ENCODE measurements at regions not wholly inside any gene's neighbourhood (a gene's known extent, or its start where the extent isn't known, plus 50 kb on each side); places are given as distances from the start of the nearest gene placed in this dataset.

DNA sequence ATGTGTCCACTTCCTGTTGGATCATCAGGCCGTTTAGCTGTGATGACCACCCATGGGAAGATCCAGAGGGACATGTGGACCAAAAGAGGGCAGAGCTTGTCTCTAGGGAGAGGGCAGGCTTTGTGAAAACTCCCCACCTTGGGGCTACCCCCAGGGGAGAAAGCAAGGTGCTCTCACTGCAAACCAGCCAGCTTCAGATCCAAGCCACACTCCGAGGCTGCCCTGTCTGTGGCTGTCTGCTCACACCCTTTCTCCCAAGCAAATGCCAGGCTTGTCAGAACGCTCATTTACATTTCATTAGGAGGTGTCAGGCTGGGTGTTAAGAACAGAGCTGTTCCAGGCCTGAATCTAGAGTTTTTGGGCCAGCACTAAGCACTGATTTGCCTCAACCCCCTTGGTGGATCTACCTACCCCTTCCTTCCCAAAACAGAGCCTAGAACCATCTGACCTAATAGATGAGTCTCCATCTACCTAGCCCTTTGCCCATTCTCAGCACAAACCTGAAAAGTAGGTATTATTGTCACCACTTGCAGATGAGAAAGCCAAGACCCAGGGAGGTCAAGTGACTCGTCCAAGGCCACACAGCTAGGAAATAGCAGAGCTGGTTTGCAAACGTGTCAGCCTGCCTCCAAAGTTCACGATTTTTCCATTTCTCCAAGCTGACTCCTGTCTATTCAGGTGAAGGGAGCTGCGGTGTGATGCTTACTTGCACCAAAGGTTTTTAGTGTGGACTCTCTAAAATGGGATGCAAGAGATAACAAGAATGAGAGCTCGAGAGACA, 130.9 kb downstream of the EMX2 start:
- CTCF ChIA-PET, result interaction anchor here (0.6 kb wide), 1 partner anchor 90 kb away, joined by 4 read pairs; no protein-coding TSS in a partner anchor
- dilution Hi-C loops (cut with MboI; ENCODE audit: extremely low pct_ligation_motif_present, low sequenced_read_pairs), result no loop called here

More for the DNA sequence above, 130.9 kb downstream of the EMX2 start:
- DNase-seq (ENCODE audit: low read depth, low spot score) (no peak), FAIRE-seq (no peak)
- H3K27me3 ChIP-seq (ENCODE audit: control insufficient read depth in 2 of 2, insufficient read depth in 2 of 2, low read length in 2 of 2), result no peaks in the 10 kb centered on the region
- H3K36me3 ChIP-seq (ENCODE audit: control insufficient read depth in 2 of 2, extremely low read depth in 1 of 2, insufficient read depth in 2 of 2, low read length in 2 of 2), result no peaks in the 10 kb centered on the region
- no TSS peak for BruUV-seq (replicated peaks)
- no peak overlapping the region for H2AFZ ChIP-seq (ENCODE audit: low read depth, low read length)
- intact Hi-C loops (cut with micrococcal nuclease), result no loop called here
- no peaks in the 10 kb centered on the region for H3K4me1 ChIP-seq (ENCODE audit: control insufficient read depth, extremely low read depth, insufficient read depth, low read length)
- H3K79me2 ChIP-seq (ENCODE audit: control insufficient read depth, insufficient read depth, low read length), result no peaks in the 10 kb centered on the region
- H3K4me3 ChIP-seq (replicated peaks in 1 of 3; ENCODE audit: insufficient read depth in 1 of 3, low read depth in 1 of 3, low read length in 3 of 3), result no peak overlapping the region
- no peaks in the 10 kb centered on the region for H3K9me3 ChIP-seq (replicated peaks; ENCODE audit: control insufficient read depth, insufficient read depth, low read length)
- TF ChIP-seq, protein P1, sequence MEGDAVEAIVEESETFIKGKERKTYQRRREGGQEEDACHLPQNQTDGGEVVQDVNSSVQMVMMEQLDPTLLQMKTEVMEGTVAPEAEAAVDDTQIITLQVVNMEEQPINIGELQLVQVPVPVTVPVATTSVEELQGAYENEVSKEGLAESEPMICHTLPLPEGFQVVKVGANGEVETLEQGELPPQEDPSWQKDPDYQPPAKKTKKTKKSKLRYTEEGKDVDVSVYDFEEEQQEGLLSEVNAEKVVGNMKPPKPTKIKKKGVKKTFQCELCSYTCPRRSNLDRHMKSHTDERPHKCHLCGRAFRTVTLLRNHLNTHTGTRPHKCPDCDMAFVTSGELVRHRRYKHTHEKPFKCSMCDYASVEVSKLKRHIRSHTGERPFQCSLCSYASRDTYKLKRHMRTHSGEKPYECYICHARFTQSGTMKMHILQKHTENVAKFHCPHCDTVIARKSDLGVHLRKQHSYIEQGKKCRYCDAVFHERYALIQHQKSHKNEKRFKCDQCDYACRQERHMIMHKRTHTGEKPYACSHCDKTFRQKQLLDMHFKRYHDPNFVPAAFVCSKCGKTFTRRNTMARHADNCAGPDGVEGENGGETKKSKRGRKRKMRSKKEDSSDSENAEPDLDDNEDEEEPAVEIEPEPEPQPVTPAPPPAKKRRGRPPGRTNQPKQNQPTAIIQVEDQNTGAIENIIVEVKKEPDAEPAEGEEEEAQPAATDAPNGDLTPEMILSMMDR (IDR thresholded peaks at IDR 0.05; ENCODE audit: extremely low read depth in 1 of 2, insufficient read depth in 1 of 2, low read depth in 1 of 2, low read length in 2 of 2), result no peak
- TF ChIP-seq EZH2 (IDR thresholded peaks at IDR 0.05; ENCODE audit: borderline replicate concordance, low read depth, low read length, severe bottlenecking) (no peak), FOS (IDR thresholded peaks at IDR 0.05; ENCODE audit: borderline replicate concordance, insufficient read depth, low read length) (no peak), POLR2AphosphoS5 (IDR thresholded peaks at IDR 0.05; ENCODE audit: insufficient read depth, low read depth, low read length) (no peak), JUN (IDR thresholded peaks at IDR 0.05; ENCODE audit: borderline replicate concordance, insufficient read depth, insufficient read length, low read depth) (no peak), POLR2A (IDR thresholded peaks at IDR 0.05; ENCODE audit: low read depth, low read length) (no peak), GATA2 (IDR thresholded peaks at IDR 0.05; ENCODE audit: insufficient read depth, insufficient read length, low read depth, low read length) (no peak)
- TF ChIP-seq, protein P2, sequence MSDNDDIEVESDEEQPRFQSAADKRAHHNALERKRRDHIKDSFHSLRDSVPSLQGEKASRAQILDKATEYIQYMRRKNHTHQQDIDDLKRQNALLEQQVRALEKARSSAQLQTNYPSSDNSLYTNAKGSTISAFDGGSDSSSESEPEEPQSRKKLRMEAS (IDR thresholded peaks at IDR 0.05; ENCODE audit: insufficient read depth, insufficient read length), result no peak
- no peak overlapping the region for H3K4me2 ChIP-seq (ENCODE audit: insufficient read depth, low read length)
- H4K20me1 ChIP-seq (replicated peaks; ENCODE audit: control insufficient read depth, extremely low read depth, insufficient read depth, low read length), result no peaks in the 10 kb centered on the region
- H3K9me1 ChIP-seq (replicated peaks; ENCODE audit: control insufficient read depth, extremely low read depth, insufficient read depth, low read length), result no peaks in the 10 kb centered on the region
- no peak overlapping the region for H3K27ac ChIP-seq (ENCODE audit: insufficient read depth, low read depth, low read length)
- POLR2A ChIA-PET, result no interaction called here
- no peak overlapping the region for H3K9ac ChIP-seq (replicated peaks; ENCODE audit: extremely low read depth, insufficient read depth, low read length)

Measured in endothelial cell of umbilical vein (primary cell).